ENCODE measurements at regions not wholly inside any gene's neighbourhood (a gene's known extent, or its start where the extent isn't known, plus 50 kb on each side); places are given as distances from the start of the nearest gene placed in this dataset.

DNA sequence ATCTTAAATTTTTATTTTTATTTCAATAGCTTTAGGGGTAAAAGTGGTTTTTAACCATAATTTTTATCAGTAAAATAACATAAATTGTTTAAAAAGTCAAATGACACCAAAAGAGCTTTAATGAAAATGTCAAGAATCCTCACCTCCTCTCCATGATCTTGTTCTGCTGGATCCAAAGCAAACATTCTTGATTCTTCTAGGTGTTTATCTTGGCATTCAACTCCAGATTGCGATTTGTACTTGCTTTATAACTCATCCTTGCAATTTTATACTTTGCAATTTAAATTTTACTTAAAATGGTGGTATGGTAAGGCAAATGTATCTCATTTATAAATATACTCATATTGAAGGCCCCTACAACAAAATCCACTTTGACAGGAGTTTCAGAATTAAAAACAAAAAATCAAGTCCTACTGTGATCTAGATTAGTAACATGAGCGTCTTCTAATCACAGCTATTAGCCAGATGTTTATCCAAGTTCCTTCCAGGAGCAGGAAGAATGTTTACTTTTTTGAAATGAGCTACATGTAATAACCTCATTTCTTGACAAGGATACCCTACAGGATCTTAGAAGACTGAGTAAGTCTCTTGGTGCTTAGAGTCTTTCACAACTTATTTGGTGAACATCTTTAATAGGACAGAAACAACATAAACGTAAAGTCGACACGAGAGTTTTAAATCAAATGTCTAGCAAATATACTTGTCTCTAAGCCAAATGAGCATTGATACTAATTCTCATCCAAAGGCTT is 72.4 kb upstream of the CARD18 start:
- H3K27ac ChIP-seq (ENCODE audit: control insufficient read depth, insufficient read depth) = no peak overlapping the region
- FAIRE-seq (no peak), ATAC-seq (no peak), DNase-seq (ENCODE audit: low read depth, low spot score) (no peak)
- no peak overlapping the region for H3K4me3 ChIP-seq
- H3K27me3 ChIP-seq (replicated peaks in 1 of 2; ENCODE audit: control insufficient read depth in 2 of 2, insufficient read depth in 2 of 2, low read length in 1 of 2) = no peaks in the 10 kb centered on the region
- no peaks in the 10 kb centered on the region for H3K4me1 ChIP-seq (ENCODE audit: control insufficient read depth, insufficient read depth, low read length)
- H4K20me1 ChIP-seq (ENCODE audit: control insufficient read depth, insufficient read depth) = no peaks in the 10 kb centered on the region
- H3K4me2 ChIP-seq (ENCODE audit: control insufficient read depth, insufficient read depth) = no peak overlapping the region
- no peak overlapping the region for H2AFZ ChIP-seq (ENCODE audit: control insufficient read depth, low read depth, low read length)
- in situ Hi-C loops (cut with MboI) = no loop called here
- ChIA-PET SMC1A (ENCODE audit: uncharacterized antibody, unreplicated experiment) (no interaction called here), POLR2A (no interaction called here), CTCF (interaction anchor here (1.6 kb wide), 1 partner anchor 14 kb away, joined by 4 read pairs; no protein-coding TSS in a partner anchor), RAD21 (ENCODE audit: unreplicated experiment) (no interaction called here)
- BruUV-seq (replicated peaks) = no TSS peak
- H3K9me3 ChIP-seq (replicated peaks; ENCODE audit: control insufficient read depth, insufficient read depth, low read length) = no peaks in the 10 kb centered on the region
- no peaks in the 10 kb centered on the region for H3K79me2 ChIP-seq (ENCODE audit: control insufficient read depth, insufficient read depth, low read length)
- H3K36me3 ChIP-seq (ENCODE audit: control insufficient read depth in 2 of 2, insufficient read depth in 2 of 2, low read length in 1 of 2) = no peaks in the 10 kb centered on the region
- TF ChIP-seq NR2F1 (conservative IDR thresholded peaks at IDR 0.05) (no peak), SMAD5 (IDR thresholded peaks at IDR 0.05; ENCODE audit: low read depth) (no peak), RUNX3 (IDR thresholded peaks at IDR 0.05; ENCODE audit: low read length) (no peak), POLR2AphosphoS2 (IDR thresholded peaks at IDR 0.05; ENCODE audit: low read depth, low read length) (no peak), ATF7 (IDR thresholded peaks at IDR 0.05; ENCODE audit: low read depth) (no peak), ESRRA (IDR thresholded peaks at IDR 0.05; ENCODE audit: low read length) (no peak), RB1 (IDR thresholded peaks at IDR 0.05; ENCODE audit: borderline replicate concordance) (no peak), RBBP5 (conservative IDR thresholded peaks at IDR 0.05) (no peak), PAX8 (IDR thresholded peaks at IDR 0.05) (no peak), HCFC1 (IDR thresholded peaks at IDR 0.05; ENCODE audit: low read length) (no peak), SUZ12 (IDR thresholded peaks at IDR 0.05; ENCODE audit: unreplicated experiment) (no peak), EP300 (IDR thresholded peaks at IDR 0.05; ENCODE audit: borderline replicate concordance in 1 of 2, control insufficient read depth in 1 of 2, low read depth in 2 of 2, low read length in 2 of 2) (no peak)
- TF ChIP-seq, protein P1, sequence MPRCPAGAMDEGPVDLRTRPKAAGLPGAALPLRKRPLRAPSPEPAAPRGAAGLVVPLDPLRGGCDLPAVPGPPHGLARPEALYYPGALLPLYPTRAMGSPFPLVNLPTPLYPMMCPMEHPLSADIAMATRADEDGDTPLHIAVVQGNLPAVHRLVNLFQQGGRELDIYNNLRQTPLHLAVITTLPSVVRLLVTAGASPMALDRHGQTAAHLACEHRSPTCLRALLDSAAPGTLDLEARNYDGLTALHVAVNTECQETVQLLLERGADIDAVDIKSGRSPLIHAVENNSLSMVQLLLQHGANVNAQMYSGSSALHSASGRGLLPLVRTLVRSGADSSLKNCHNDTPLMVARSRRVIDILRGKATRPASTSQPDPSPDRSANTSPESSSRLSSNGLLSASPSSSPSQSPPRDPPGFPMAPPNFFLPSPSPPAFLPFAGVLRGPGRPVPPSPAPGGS (IDR thresholded peaks at IDR 0.05; ENCODE audit: borderline replicate concordance, insufficient read depth, low read depth, low read length, poor library complexity, severe bottlenecking) = no peak
- TF ChIP-seq, protein P2, sequence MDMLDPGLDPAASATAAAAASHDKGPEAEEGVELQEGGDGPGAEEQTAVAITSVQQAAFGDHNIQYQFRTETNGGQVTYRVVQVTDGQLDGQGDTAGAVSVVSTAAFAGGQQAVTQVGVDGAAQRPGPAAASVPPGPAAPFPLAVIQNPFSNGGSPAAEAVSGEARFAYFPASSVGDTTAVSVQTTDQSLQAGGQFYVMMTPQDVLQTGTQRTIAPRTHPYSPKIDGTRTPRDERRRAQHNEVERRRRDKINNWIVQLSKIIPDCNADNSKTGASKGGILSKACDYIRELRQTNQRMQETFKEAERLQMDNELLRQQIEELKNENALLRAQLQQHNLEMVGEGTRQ (IDR thresholded peaks at IDR 0.05; ENCODE audit: borderline replicate concordance, low read depth, low read length) = no peak
- TF ChIP-seq, protein P3, sequence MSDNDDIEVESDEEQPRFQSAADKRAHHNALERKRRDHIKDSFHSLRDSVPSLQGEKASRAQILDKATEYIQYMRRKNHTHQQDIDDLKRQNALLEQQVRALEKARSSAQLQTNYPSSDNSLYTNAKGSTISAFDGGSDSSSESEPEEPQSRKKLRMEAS (IDR thresholded peaks at IDR 0.05; ENCODE audit: low read depth, low read length) = no peak
- TF ChIP-seq, protein P4, sequence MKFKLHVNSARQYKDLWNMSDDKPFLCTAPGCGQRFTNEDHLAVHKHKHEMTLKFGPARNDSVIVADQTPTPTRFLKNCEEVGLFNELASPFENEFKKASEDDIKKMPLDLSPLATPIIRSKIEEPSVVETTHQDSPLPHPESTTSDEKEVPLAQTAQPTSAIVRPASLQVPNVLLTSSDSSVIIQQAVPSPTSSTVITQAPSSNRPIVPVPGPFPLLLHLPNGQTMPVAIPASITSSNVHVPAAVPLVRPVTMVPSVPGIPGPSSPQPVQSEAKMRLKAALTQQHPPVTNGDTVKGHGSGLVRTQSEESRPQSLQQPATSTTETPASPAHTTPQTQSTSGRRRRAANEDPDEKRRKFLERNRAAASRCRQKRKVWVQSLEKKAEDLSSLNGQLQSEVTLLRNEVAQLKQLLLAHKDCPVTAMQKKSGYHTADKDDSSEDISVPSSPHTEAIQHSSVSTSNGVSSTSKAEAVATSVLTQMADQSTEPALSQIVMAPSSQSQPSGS (IDR thresholded peaks at IDR 0.05; ENCODE audit: low read length) = no peak
- TF ChIP-seq, protein P5, sequence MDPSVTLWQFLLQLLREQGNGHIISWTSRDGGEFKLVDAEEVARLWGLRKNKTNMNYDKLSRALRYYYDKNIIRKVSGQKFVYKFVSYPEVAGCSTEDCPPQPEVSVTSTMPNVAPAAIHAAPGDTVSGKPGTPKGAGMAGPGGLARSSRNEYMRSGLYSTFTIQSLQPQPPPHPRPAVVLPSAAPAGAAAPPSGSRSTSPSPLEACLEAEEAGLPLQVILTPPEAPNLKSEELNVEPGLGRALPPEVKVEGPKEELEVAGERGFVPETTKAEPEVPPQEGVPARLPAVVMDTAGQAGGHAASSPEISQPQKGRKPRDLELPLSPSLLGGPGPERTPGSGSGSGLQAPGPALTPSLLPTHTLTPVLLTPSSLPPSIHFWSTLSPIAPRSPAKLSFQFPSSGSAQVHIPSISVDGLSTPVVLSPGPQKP (IDR thresholded peaks at IDR 0.05; ENCODE audit: low read depth, low read length) = no peak
- 47% methylated on average over 5 of the region's 5 CpGs for WGBS (ENCODE audit: insufficient coverage, insufficient replicate concordance, low lambda C conversion rate, missing lambda C conversion rate)
- intact Hi-C loops (cut with micrococcal nuclease; ENCODE audit: unreplicated experiment) = no loop called here
- H3K9ac ChIP-seq (ENCODE audit: control insufficient read depth, insufficient read depth, low read length) = no peak overlapping the region

All from GM12878 (cell line).